ENCODE measurements at regions not wholly inside any gene's neighbourhood (a gene's known extent, or its start where the extent isn't known, plus 50 kb on each side); places are given as distances from the start of the nearest gene placed in this dataset.
"Not testable (repeated sequence)": the region's sequence is repeated elsewhere in the genome, so short reads cannot be mapped to it uniquely, and the experiment has no call there.

DNA sequence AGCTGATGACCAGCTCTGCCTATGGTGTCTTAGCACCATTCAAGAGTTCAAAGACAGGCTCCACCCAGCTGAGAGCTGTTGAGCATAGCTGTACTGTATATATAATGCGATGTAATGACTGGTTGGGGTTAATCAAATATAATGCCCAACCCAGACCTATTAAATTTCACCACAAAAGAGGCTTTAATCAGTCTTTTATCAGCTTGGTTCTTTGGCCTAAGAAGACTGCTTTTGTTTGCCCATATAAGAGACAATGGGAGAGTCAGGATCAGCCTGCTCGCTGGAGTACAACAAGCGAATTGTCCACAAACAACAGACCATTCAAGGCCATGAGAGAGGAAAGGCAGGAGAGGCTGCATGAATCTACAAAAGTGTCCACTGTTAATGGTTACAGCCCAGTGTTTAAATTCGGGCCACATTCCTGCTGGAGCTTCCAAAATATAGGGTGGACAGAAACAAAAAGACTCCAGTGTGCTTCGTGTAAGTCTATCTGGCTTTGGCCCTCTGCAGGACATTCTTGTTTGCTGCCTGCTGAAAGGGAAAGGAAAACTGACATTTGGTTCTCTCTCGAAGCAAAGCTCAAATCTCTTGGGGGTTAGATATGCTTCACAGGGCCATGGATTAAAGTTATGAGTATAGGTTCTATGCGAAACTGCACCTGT lies 109.2 kb upstream of the FOXN2 start:
- H3K27me3 ChIP-seq (ENCODE audit: control insufficient read depth, insufficient read depth, low read length), result no peaks in the 10 kb centered on the region
- no peak overlapping the region for H3K27ac ChIP-seq (ENCODE audit: low read depth, low read length)
- CTCF ChIA-PET, result interaction anchor here (0.6 kb wide), 1 partner anchor 92 kb away, joined by 3 read pairs; no protein-coding TSS in a partner anchor
- peak; percentile 17; the same call in 1 of the 2 replicates for TF ChIP-seq CTCF (IDR thresholded peaks at IDR 0.05; ENCODE audit: low read depth, low read length)
- no peak for DNase-seq (ENCODE audit: low read depth, low spot score)
- POLR2A ChIA-PET, result no interaction called here
- no peak overlapping the region for H3K4me3 ChIP-seq (ENCODE audit: low read depth, low read length)
- no peaks in the 10 kb centered on the region for H3K9me3 ChIP-seq (ENCODE audit: control insufficient read depth, insufficient read depth, low read length)

GRCh38 chr2:48206056-48206656 lies 108.3 kb upstream of the FOXN2 start:
- H3K9me3 ChIP-seq (ENCODE audit: control insufficient read depth, insufficient read depth, low read length); H3K4me3 ChIP-seq (ENCODE audit: low read depth, low read length); POLR2A ChIA-PET; DNase-seq (ENCODE audit: low read depth, low spot score); H3K27me3 ChIP-seq (ENCODE audit: control insufficient read depth, insufficient read depth, low read length); H3K27ac ChIP-seq (ENCODE audit: low read depth, low read length): not testable (repeated sequence)
- CTCF ChIA-PET, result interaction anchor here (0.6 kb wide), 2 partner anchors 60 to 93 kb away, joined by 3 to 4 read pairs; no protein-coding TSS in a partner anchor

DNA sequence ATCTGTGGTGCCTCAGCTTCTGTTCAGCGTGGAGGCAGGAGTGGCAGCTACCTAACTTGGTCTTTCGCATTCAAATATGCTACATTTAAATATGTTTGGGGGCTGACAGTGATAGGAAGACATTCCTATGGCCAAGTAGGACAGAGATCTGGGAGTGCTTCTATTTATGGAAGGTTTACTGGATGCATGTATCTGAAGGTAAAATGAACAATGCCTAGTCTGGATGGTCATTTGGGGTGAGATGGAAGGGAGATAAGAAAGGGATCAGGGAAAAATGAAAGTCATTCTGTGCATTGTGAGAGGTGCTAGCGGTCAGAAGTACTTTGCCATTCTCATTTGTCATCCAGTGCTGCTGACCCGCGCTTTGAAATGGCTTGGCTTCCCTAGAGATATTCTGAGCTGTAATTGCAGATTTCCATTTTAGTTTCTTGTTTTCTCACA lies 107.3 kb upstream of the FOXN2 start:
- CTCF ChIA-PET, result no interaction called here
- H3K9me3 ChIP-seq (ENCODE audit: control insufficient read depth, insufficient read depth, low read length), result no peaks in the 10 kb centered on the region
- TF ChIP-seq CTCF (IDR thresholded peaks at IDR 0.05; ENCODE audit: low read depth, low read length), result no peak
- POLR2A ChIA-PET, result no interaction called here
- H3K27ac ChIP-seq (ENCODE audit: low read depth, low read length), result no peak overlapping the region
- H3K27me3 ChIP-seq (ENCODE audit: control insufficient read depth, insufficient read depth, low read length), result no peaks in the 10 kb centered on the region
- H3K4me3 ChIP-seq (ENCODE audit: low read depth, low read length), result no peak overlapping the region
- no peak for DNase-seq (ENCODE audit: low read depth, low spot score)

DNA sequence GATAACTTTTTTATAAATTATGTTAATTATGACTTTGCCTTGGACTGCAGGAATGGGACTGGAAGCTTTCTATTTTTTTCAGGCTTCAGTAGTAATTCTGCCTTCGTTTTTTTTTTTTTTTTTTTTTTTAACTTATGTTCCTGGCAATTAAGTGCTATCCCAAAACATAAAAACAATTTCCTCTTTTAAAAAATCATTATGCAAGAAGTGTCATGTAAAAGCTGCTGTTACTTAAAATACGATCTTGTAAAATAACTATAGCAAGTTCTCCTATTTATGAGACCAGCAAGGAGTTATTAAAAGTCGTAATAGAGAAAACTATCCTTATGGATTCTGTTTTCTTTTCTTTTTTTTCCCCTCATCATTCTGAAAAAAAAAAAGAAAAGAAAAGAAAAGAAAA lies 106.6 kb upstream of the FOXN2 start:
- ChIA-PET CTCF (no interaction called here), POLR2A (no interaction called here)
- no peak for DNase-seq (ENCODE audit: low read depth, low spot score)
- Histone ChIP-seq H3K4me3 (ENCODE audit: low read depth, low read length) (no peak overlapping the region), H3K27me3 (ENCODE audit: control insufficient read depth, insufficient read depth, low read length) (no peaks in the 10 kb centered on the region), H3K9me3 (ENCODE audit: control insufficient read depth, insufficient read depth, low read length) (no peaks in the 10 kb centered on the region), H3K27ac (ENCODE audit: low read depth, low read length) (no peak overlapping the region)
- no peak for TF ChIP-seq CTCF (IDR thresholded peaks at IDR 0.05; ENCODE audit: low read depth, low read length)

DNA sequence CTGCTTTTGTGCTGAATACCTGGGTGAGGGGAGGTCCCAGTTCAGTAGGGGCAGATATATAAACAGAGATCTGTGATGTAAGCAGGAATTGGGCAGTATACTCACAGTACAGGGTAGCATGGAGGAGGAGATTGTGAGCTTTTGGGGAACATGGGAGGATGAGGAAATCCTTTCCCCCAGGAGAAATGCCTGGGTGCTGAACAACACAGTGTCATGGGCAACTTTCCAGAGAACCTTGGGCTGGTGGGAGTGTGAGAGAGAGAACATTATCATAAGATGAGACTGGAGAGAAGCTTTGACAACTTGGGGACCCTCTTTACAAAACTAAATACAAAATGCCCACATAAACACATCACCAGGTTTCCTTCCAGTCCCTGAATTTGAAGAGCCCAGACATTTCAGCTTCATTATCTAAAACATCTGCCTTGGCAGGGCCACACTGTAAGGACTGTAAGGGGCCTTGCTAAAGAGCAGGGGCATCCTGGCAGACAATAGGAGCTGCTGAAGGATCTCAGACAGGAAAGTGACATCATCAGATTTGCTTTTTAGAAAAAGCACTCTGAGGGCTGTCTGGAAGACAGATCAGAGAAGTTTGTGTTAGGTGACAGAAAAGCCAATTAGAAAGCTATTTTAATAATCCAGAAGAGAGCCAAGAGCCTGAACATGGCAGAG lies 105.1 kb upstream of the FOXN2 start:
- ChIA-PET CTCF (interaction anchor here (1.5 kb wide), 1 partner anchor 214 kb away, joined by 3 read pairs; no protein-coding TSS in a partner anchor), POLR2A (no interaction called here)
- Histone ChIP-seq H3K9me3 (ENCODE audit: control insufficient read depth, insufficient read depth, low read length) (no peaks in the 10 kb centered on the region), H3K27ac (ENCODE audit: low read depth, low read length) (no peak overlapping the region), H3K27me3 (ENCODE audit: control insufficient read depth, insufficient read depth, low read length) (no peaks in the 10 kb centered on the region), H3K4me3 (ENCODE audit: low read depth, low read length) (no peak overlapping the region)
- DNase-seq (ENCODE audit: low read depth, low spot score), result no peak
- TF ChIP-seq CTCF (IDR thresholded peaks at IDR 0.05; ENCODE audit: low read depth, low read length), result no peak
